ENCODE measurements at regions not wholly inside any gene's neighbourhood (a gene's known extent, or its start where the extent isn't known, plus 50 kb on each side); places are given as distances from the start of the nearest gene placed in this dataset.

DNA sequence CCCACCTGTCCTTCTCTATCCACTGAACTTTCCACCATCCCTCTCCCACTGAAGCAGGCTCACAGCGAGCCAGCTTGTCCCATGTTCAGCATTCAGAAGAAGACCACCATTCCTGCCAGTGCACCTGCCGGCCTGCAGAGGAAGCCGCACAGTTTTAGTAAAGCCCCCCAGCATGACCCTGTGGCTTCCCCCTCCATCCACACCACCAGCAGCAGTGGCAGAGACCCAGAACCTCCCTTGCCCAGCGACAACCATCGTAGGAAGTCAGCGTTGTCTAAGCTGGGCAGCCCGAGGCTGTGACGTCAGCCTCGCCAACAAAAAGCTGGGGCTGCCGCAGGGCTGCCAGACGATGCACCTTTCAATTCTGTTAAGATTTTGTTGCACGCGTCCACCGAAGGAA, 66.6 kb upstream of the TAMM41 start:
- Histone ChIP-seq H3K27ac (ENCODE audit: low read depth, low read length) (no peak overlapping the region), H3K4me1 (ENCODE audit: control insufficient read depth, low read length) (no peaks in the 10 kb centered on the region), H3K36me3 (ENCODE audit: control insufficient read depth, low read length) (no peaks in the 10 kb centered on the region), H3K9me3 (ENCODE audit: control insufficient read depth, insufficient read depth, low read length) (no peaks in the 10 kb centered on the region; the same call in 1 of the 2 replicates), H4K20me1 (ENCODE audit: control insufficient read depth, insufficient read depth, low read depth, low read length) (no peaks in the 10 kb centered on the region), H3F3A (ENCODE audit: control insufficient read depth, insufficient read depth) (no peaks in the 10 kb centered on the region), H3K9me2 (replicated peaks; ENCODE audit: control insufficient read depth, low read length) (no peaks in the 10 kb centered on the region), H3K79me2 (ENCODE audit: control insufficient read depth, low read length) (no peaks in the 10 kb centered on the region), H3K4me2 (ENCODE audit: low read length) (no peak overlapping the region), H3K27me3 (ENCODE audit: control insufficient read depth, low read length) (no peaks in the 10 kb centered on the region), H3K4me3 (ENCODE audit: low read length) (no peak overlapping the region)
- TF ChIP-seq EZH2phosphoT487 (IDR thresholded peaks at IDR 0.05; ENCODE audit: borderline replicate concordance, low read length) (no peak), CTCF (IDR thresholded peaks at IDR 0.05; ENCODE audit: low read depth, low read length, poor library complexity, severe bottlenecking) (no peak)

GRCh38 chr3:11914041-11914440, 67.4 kb upstream of the TAMM41 start:
- no peaks in the 10 kb centered on the region for H3K9me2 ChIP-seq (replicated peaks; ENCODE audit: control insufficient read depth, low read length)
- H3K27me3 ChIP-seq (ENCODE audit: control insufficient read depth, low read length), result no peaks in the 10 kb centered on the region
- no peak for TF ChIP-seq CTCF (IDR thresholded peaks at IDR 0.05; ENCODE audit: low read depth, low read length, poor library complexity, severe bottlenecking)
- TF ChIP-seq EZH2phosphoT487 (IDR thresholded peaks at IDR 0.05; ENCODE audit: borderline replicate concordance, low read length), result no peak
- no peaks in the 10 kb centered on the region for H3K36me3 ChIP-seq (ENCODE audit: control insufficient read depth, low read length)
- H4K20me1 ChIP-seq (ENCODE audit: control insufficient read depth, insufficient read depth, low read depth, low read length), result no peaks in the 10 kb centered on the region
- no peaks in the 10 kb centered on the region for H3K4me1 ChIP-seq (ENCODE audit: control insufficient read depth, low read length)
- H3F3A ChIP-seq (ENCODE audit: control insufficient read depth, insufficient read depth), result no peaks in the 10 kb centered on the region
- no peak overlapping the region for H3K4me3 ChIP-seq (ENCODE audit: low read length)
- no peaks in the 10 kb centered on the region for H3K79me2 ChIP-seq (ENCODE audit: control insufficient read depth, low read length)
- no peak overlapping the region for H3K4me2 ChIP-seq (ENCODE audit: low read length)
- H3K27ac ChIP-seq (ENCODE audit: low read depth, low read length), result no peak overlapping the region
- no peaks in the 10 kb centered on the region; the same call in 1 of the 2 replicates for H3K9me3 ChIP-seq (ENCODE audit: control insufficient read depth, insufficient read depth, low read length)

DNA sequence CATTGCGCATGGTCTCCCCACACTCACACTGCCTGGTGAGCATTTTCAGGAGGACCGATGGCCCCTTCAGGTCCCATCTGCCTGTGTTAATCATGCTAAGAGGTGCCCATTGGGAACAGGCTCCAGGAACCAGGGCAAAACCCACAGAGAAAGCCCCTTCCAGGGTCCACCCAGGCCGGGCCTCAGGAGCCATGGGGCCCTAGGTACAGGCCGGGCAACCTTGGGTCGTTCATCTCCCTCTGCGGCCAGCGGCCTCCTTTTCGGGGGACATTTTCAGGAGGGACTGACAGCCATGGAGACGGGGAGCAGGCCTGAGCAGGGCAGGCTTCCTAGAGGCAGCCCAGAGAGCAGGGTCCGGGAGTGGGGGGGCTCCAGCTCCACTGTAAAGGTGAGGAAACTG, 68.0 kb upstream of the TAMM41 start:
- H4K20me1 ChIP-seq (ENCODE audit: control insufficient read depth, insufficient read depth, low read depth, low read length), result no peaks in the 10 kb centered on the region
- H3K36me3 ChIP-seq (ENCODE audit: control insufficient read depth, low read length), result no peaks in the 10 kb centered on the region
- no peaks in the 10 kb centered on the region for H3K27me3 ChIP-seq (ENCODE audit: control insufficient read depth, low read length)
- no peak overlapping the region for H3K27ac ChIP-seq (ENCODE audit: low read depth, low read length)
- no peaks in the 10 kb centered on the region for H3F3A ChIP-seq (ENCODE audit: control insufficient read depth, insufficient read depth)
- no peak overlapping the region for H3K4me2 ChIP-seq (ENCODE audit: low read length)
- TF ChIP-seq EZH2phosphoT487 (IDR thresholded peaks at IDR 0.05; ENCODE audit: borderline replicate concordance, low read length) (no peak), CTCF (IDR thresholded peaks at IDR 0.05; ENCODE audit: low read depth, low read length, poor library complexity, severe bottlenecking) (no peak)
- no peaks in the 10 kb centered on the region for H3K9me2 ChIP-seq (replicated peaks; ENCODE audit: control insufficient read depth, low read length)
- H3K79me2 ChIP-seq (ENCODE audit: control insufficient read depth, low read length), result no peaks in the 10 kb centered on the region
- no peak overlapping the region for H3K4me3 ChIP-seq (ENCODE audit: low read length)
- H3K4me1 ChIP-seq (ENCODE audit: control insufficient read depth, low read length), result no peaks in the 10 kb centered on the region
- no peaks in the 10 kb centered on the region; the same call in 1 of the 2 replicates for H3K9me3 ChIP-seq (ENCODE audit: control insufficient read depth, insufficient read depth, low read length)

Data from DOHH2 (cell line).